Fibroblast of mammary gland (primary cell): ENCODE measurements at regions not wholly inside any gene's neighbourhood (a gene's known extent, or its start where the extent isn't known, plus 50 kb on each side); places are given as distances from the start of the nearest gene placed in this dataset.

ENCODE experiments used
- DNase-seq: peaks from one replicate; pipeline ENCODE4 v3.0.0-alpha.2; 2010; ENCODE audit warnings: low read depth
- H3K4me3 ChIP-seq: 2 replicates; pipeline ENCODE4 v1.5.1; 2011; ENCODE audit warnings: low read depth, mild to moderate bottlenecking, low read length, moderate library complexity; ENCODE audit not compliant: control insufficient read depth
- CTCF ChIP-seq: conservative IDR thresholded peaks from 2 replicates; pipeline ENCODE4 v1.5.1; 2011; ENCODE audit warnings: low read depth, low read length, inconsistent platforms; ENCODE audit not compliant: control insufficient read depth, insufficient read depth

- TF ChIP-seq CTCF, result no peak
- DNase-seq, result no peak
- no peak overlapping the region for H3K4me3 ChIP-seq
Measured at GRCh38 chr17:37844977-37845293, 79.3 kb upstream of the TBC1D3K start.

GRCh38 chr17:37844158-37844976 lies 79.8 kb upstream of the TBC1D3K start:
- H3K4me3 ChIP-seq, result no peak overlapping the region
- DNase-seq, result peak; percentile 48
- peak; percentile 76 for TF ChIP-seq CTCF

- no peak for TF ChIP-seq CTCF
Measured at GRCh38 chr17:37842401-37842800, 81.8 kb upstream of the TBC1D3K start.

GRCh38 chr17:37841232-37841631 lies 83.0 kb upstream of the TBC1D3K start:
- DNase-seq, result no peak
- TF ChIP-seq CTCF, result no peak
- no peak overlapping the region for H3K4me3 ChIP-seq

More at GRCh38 chr17:37842401-37842800, 81.8 kb upstream of the TBC1D3K start:
- no peak overlapping the region for H3K4me3 ChIP-seq
- no peak for DNase-seq

- no peak overlapping the region for H3K4me3 ChIP-seq
- no peak for TF ChIP-seq CTCF
- no peak for DNase-seq
Measured at GRCh38 chr17:37840576-37840975, 83.6 kb upstream of the TBC1D3K start.

- no peak for DNase-seq
- no peak overlapping the region for H3K4me3 ChIP-seq
- no peak for TF ChIP-seq CTCF
Measured at GRCh38 chr17:37839196-37839978, 84.8 kb upstream of the TBC1D3K start.
